Sciatic nerve (tissue), 2 donors: ENCODE measurements at regions not wholly inside any gene's neighbourhood (a gene's known extent, or its start where the extent isn't known, plus 50 kb on each side); places are given as distances from the start of the nearest gene placed in this dataset.
"Not testable (repeated sequence)": the region's sequence is repeated elsewhere in the genome, so short reads cannot be mapped to it uniquely, and the experiment has no call there.

Source experiments
- ATAC-seq: fragments of 200-7000 bp; cut with Tn5 transposase; one replicate; pipeline ENCODE4 v1.9.1; 2020; ENCODE audit warnings: mild to moderate bottlenecking, moderate library complexity
- DNase-seq: peaks from one replicate; pipeline ENCODE4 v3.0.0-alpha.2; 2020; ENCODE audit warnings: low spot score
- intact Hi-C: fragments of 100-400 bp; cut with DNase I; formaldehyde crosslinking; loops from one replicate; pipeline ENCODE4 v1.14.2; 2022
- donor health status: DM: no; HTN: no; CAD: no.
- donor health status: DM: no; HTN: no; CAD: no.

GRCh38 chr14:43123544-43123943 lies 1383.5 kb downstream of the FSCB start:
- ATAC-seq (no peak), DNase-seq (no peak)
- intact Hi-C loops: no loop called here

DNA sequence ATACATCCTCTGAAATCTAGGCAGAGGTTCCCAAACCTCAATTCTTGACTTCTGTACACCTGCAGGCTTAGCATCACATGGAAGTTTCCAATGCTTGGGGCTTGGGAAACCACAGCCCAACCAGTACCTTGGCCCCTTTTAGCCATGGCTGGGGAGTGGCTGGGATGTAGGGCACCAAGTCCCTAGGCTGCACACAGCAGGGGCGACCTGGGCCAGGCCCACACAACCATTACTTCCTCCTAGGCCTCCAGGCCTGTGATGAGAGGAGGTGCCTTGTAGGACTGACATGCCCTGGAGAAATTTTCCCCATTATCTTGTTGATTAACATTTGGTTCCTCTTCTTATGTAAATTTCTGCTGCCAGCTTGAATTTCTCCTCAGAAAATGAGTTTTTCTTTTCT lies 1387.4 kb downstream of the FSCB start:
- DNase-seq (no peak), ATAC-seq (no peak)
- intact Hi-C loops: no loop called here

- ATAC-seq (no peak), DNase-seq (no peak)
- intact Hi-C loops: no loop called here
These were observed 1390.7 kb downstream of the FSCB start for GRCh38 chr14:43116341-43116740.

DNA sequence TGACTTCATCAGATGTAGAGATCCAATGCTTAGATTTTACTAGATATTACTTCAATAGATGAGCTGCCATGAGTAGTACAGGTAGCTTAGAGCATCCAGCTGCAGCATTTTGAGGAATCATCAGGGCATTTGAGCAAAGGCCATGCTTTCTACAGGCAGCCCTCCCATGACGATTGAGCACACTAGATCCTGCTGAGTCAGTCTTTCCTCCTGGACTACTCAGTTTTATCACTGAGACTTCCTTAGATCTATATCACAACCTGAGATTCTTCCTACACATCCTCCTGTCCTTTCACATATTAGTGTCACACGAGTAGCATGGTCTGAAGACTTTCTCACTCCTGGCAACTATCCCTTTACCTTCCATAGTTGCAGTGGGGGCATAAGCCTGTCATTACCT lies 1401.8 kb downstream of the FSCB start:
- ATAC-seq (no peak), DNase-seq (no peak)
- intact Hi-C loops: no loop called here

DNA sequence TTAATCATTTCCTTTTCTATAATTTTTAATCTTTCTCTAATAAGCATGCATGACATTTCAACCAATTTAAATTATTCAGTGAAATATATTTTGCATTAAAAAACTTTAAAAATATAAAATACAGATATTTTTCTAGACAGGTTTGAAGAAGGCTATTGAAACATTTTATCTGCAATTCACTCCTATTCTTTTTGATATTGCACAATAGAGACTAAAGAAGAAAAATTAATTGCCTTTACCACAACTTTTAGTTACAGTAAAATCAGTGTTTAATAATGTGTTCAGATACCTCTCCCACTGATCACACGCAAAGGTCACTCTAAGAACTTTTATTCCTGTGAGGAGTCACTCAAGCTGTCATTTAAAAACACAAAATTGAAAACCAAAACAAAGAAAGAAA lies 1416.7 kb downstream of the FSCB start:
- DNase-seq (no peak), ATAC-seq (no peak)
- intact Hi-C loops: no loop called here

- no peak for ATAC-seq
- intact Hi-C loops: no loop called here
These were observed 1419.4 kb downstream of the FSCB start for GRCh38 chr14:43087666-43088065.

GRCh38 chr14:43085819-43086218 lies 1421.3 kb downstream of the FSCB start:
- no peak for DNase-seq
- ATAC-seq: no peak

More at GRCh38 chr14:43087666-43088065, 1419.4 kb downstream of the FSCB start:
- DNase-seq: no peak

DNA sequence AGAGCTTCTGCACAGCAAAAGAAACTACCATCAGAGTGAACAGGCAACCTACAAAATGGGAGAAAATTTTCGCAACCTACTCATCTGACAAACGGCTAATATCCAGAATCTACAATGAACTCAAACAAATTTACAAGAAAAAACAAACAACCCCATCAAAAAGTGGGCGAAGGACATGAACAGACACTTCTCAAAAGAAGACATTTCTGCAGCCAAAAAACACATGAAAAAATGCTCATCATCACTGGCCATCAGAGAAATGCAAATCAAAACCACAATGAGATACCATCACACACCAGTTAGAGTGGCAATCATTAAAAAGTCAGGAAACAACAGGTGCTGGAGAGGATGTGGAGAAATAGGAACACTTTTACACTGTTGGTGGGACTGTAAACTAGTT lies 1439.7 kb downstream of the FSCB start:
- DNase-seq, ATAC-seq, intact Hi-C loops: not testable (repeated sequence)

More at GRCh38 chr14:43085819-43086218, 1421.3 kb downstream of the FSCB start:
- intact Hi-C loops: no loop called here

DNA sequence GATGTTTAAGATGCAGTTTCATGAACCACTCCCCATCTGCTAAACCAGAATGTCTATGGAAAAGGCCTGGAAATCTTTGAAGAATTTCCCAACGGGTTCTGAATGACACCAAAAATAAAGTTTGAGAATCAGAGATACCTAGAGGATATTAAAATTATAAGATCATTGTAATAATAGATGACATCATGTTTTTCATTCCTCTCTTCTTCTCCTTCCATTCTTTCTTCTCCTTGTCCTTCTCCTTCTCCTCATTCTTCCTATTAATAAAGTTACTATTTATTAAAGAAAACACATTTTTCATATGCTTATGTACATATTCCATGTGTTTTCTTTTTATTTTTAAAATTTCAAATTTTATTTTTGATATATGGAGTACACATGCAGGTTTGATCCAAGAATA lies 1449.4 kb downstream of the LRFN5 start:
- DNase-seq: no peak

GRCh38 chr14:43052897-43053296 lies 1446.2 kb downstream of the LRFN5 start:
- DNase-seq: no peak
- no peak for ATAC-seq
- intact Hi-C loops: no loop called here

More for the DNA sequence above, 1449.4 kb downstream of the LRFN5 start:
- intact Hi-C loops: no loop called here
- ATAC-seq: no peak

GRCh38 chr14:43043850-43044249 lies 1437.2 kb downstream of the LRFN5 start:
- ATAC-seq (no peak), DNase-seq (no peak)
- intact Hi-C loops: no loop called here

DNA sequence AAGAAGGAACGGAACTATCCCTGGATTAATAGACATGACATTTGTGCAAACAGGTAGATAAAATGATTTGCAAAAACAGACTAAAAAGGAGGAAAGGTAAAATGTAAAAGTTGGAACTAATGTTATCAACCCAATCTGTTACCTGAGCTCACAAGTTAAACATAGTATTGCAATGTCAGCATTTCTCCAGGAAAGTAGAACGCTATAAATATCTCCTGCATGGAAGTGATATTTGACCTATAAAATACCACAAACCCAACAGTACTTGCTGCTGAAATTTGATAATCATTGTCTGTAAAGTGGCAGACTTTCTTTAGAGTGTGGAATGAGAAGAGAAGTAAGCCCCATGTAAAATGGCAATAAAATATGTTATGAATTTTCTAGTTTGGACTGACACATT lies 1435.7 kb downstream of the LRFN5 start:
- intact Hi-C loops: no loop called here
- DNase-seq (no peak), ATAC-seq (no peak)

DNA sequence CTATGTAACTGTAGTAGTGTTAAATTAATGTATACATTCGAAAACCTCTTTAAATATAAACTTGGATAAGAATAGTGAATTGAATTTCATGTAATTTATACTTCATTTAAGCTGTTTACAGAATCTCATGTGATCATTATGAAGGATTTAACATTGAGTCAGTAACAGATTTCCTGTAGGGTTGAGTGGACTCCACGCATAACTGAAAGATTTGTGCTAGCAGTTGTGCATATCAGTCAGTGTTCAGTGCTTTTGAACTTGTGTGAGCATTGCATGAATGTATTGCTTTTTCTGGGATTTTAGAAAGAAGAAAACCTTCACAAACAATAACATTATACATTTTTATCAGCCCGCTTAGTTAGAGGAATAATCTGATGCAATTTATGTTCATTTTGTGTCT lies 1435.3 kb downstream of the LRFN5 start:
- ATAC-seq (no peak), DNase-seq (no peak)
- intact Hi-C loops: no loop called here

- intact Hi-C loops: no loop called here
- ATAC-seq (no peak), DNase-seq (no peak)
These were observed 1434.5 kb downstream of the LRFN5 start for GRCh38 chr14:43041207-43041606.

GRCh38 chr14:43039881-43040280 lies 1433.2 kb downstream of the LRFN5 start:
- DNase-seq: no peak
- intact Hi-C loops: no loop called here
- no peak for ATAC-seq

- ATAC-seq: no peak
- intact Hi-C loops: no loop called here
- DNase-seq: no peak
These were observed 1424.9 kb downstream of the LRFN5 start for GRCh38 chr14:43031598-43031997.

GRCh38 chr14:43022094-43022800 lies 1415.6 kb downstream of the LRFN5 start:
- ATAC-seq (no peak), DNase-seq (no peak)
- intact Hi-C loops: no loop called here

- no peak for ATAC-seq
These were observed 1413.2 kb downstream of the LRFN5 start for GRCh38 chr14:43019826-43020225.

GRCh38 chr14:43014338-43014737 lies 1407.7 kb downstream of the LRFN5 start:
- ATAC-seq (no peak), DNase-seq (no peak)
- intact Hi-C loops: no loop called here

More at GRCh38 chr14:43019826-43020225, 1413.2 kb downstream of the LRFN5 start:
- DNase-seq: no peak
- intact Hi-C loops: no loop called here

GRCh38 chr14:43012817-43013216 lies 1406.1 kb downstream of the LRFN5 start:
- ATAC-seq: no peak
- intact Hi-C loops: no loop called here
- DNase-seq: no peak

DNA sequence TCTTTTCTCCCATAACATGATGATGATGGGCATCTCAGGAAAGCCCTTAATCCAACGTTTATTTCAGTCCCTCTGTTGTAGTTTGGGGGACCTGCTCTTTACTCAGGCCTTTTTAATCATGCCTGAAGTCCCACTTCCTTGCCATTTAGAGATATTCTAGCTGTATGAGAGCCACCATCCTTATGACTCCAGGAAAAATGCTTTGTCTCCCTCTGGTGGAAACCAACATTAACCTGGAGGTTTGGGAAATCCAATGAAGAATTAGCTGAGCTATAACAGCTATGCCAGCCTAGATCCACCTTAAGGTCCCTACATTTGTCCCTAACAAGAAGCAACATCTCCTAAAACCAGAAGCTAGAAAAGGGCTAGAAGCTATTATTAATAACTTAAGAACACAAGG lies 1399.1 kb downstream of the LRFN5 start:
- ATAC-seq: no peak
- DNase-seq: no peak
- intact Hi-C loops: no loop called here
